ENCODE measurements at regions not wholly inside any gene's neighbourhood (a gene's known extent, or its start where the extent isn't known, plus 50 kb on each side); places are given as distances from the start of the nearest gene placed in this dataset.

DNA sequence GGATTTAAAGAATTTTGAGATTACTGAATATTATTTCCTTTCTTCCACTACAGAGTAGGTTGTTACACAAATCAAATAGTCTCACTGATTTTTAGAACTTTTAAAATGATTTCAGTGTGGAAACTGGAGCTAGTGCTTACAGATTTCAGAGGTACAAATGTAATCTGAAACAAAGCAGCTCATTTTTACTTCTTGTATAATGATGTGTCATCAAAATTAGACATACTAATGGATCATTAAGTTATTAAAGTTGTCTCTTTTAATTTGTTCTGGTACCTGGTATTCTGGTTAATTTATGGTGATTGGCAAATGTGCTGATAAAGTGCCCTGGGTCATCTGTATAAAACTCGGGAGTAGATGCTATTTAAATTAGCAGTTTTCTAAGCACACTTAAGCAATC, 1528.3 kb downstream of the RPA4 start:
- Histone ChIP-seq H3K27me3 (ENCODE audit: control insufficient read depth, insufficient read depth, low read length) (no peaks in the 10 kb centered on the region), H3K4me3 (ENCODE audit: low read depth, low read length) (no peak overlapping the region), H3K36me3 (ENCODE audit: control insufficient read depth, insufficient read depth, low read length) (no peaks in the 10 kb centered on the region)
- TF ChIP-seq, protein P1, sequence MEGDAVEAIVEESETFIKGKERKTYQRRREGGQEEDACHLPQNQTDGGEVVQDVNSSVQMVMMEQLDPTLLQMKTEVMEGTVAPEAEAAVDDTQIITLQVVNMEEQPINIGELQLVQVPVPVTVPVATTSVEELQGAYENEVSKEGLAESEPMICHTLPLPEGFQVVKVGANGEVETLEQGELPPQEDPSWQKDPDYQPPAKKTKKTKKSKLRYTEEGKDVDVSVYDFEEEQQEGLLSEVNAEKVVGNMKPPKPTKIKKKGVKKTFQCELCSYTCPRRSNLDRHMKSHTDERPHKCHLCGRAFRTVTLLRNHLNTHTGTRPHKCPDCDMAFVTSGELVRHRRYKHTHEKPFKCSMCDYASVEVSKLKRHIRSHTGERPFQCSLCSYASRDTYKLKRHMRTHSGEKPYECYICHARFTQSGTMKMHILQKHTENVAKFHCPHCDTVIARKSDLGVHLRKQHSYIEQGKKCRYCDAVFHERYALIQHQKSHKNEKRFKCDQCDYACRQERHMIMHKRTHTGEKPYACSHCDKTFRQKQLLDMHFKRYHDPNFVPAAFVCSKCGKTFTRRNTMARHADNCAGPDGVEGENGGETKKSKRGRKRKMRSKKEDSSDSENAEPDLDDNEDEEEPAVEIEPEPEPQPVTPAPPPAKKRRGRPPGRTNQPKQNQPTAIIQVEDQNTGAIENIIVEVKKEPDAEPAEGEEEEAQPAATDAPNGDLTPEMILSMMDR (IDR thresholded peaks at IDR 0.05; ENCODE audit: insufficient read depth, low read depth, low read length): no peak
- ChIA-PET POLR2A (interaction anchor here (0.6 kb wide), 1 partner anchor 142 kb away, joined by 3 read pairs; no protein-coding TSS in a partner anchor), CTCF (no interaction called here)
- DNase-seq (ENCODE audit: low read depth): no peak

- ChIA-PET CTCF (no interaction called here), POLR2A (no interaction called here)
- no peaks in the 10 kb centered on the region for H3K36me3 ChIP-seq (ENCODE audit: control insufficient read depth, insufficient read depth, low read length)
- TF ChIP-seq, protein P1 (IDR thresholded peaks at IDR 0.05; ENCODE audit: insufficient read depth, low read depth, low read length): no peak
- DNase-seq (ENCODE audit: low read depth): no peak
- no peaks in the 10 kb centered on the region for H3K27me3 ChIP-seq (ENCODE audit: control insufficient read depth, insufficient read depth, low read length)
- H3K4me3 ChIP-seq (ENCODE audit: low read depth, low read length): no peak overlapping the region
Observed at GRCh38 chrX:98422536-98422935, 1538.8 kb downstream of the RPA4 start.

GRCh38 chrX:98432413-98432812, 1548.7 kb downstream of the RPA4 start:
- CTCF ChIA-PET: no interaction called here
- Histone ChIP-seq H3K36me3 (ENCODE audit: control insufficient read depth, insufficient read depth, low read length) (no peaks in the 10 kb centered on the region), H3K27me3 (ENCODE audit: control insufficient read depth, insufficient read depth, low read length) (no peaks in the 10 kb centered on the region), H3K4me3 (ENCODE audit: low read depth, low read length) (no peak overlapping the region)
- TF ChIP-seq, protein P1 (IDR thresholded peaks at IDR 0.05; ENCODE audit: insufficient read depth, low read depth, low read length): no peak
- POLR2A ChIA-PET: no interaction called here
- DNase-seq (ENCODE audit: low read depth): no peak

GRCh38 chrX:98448524-98448923, 1564.8 kb downstream of the RPA4 start:
- ChIA-PET CTCF (no interaction called here), POLR2A (no interaction called here)
- DNase-seq (ENCODE audit: low read depth): no peak
- TF ChIP-seq, protein P1 (IDR thresholded peaks at IDR 0.05; ENCODE audit: insufficient read depth, low read depth, low read length): no peak
- Histone ChIP-seq H3K36me3 (ENCODE audit: control insufficient read depth, insufficient read depth, low read length) (no peaks in the 10 kb centered on the region), H3K27me3 (ENCODE audit: control insufficient read depth, insufficient read depth, low read length) (no peaks in the 10 kb centered on the region), H3K4me3 (ENCODE audit: low read depth, low read length) (no peak overlapping the region)

DNA sequence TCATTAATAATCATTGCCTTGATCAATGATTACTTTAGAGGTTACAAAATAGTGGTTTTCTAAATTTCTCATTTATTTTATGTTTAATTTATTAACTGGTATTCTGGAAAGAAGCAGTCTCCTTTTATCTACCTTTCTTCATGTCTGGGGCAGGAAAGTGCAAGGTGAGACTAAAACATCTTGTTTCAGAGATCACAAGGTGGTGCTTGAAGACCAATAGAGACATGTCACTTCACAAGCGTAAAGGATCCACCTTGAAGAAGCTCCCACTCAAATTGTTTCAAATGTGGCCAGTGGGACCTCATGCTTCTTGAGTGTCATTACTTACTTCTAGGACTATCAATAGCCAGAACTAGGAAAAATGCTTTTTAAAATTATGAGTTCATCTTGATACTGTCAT, 1568.7 kb downstream of the RPA4 start:
- CTCF ChIA-PET: no interaction called here
- Histone ChIP-seq H3K36me3 (ENCODE audit: control insufficient read depth, insufficient read depth, low read length) (no peaks in the 10 kb centered on the region), H3K4me3 (ENCODE audit: low read depth, low read length) (no peak overlapping the region), H3K27me3 (ENCODE audit: control insufficient read depth, insufficient read depth, low read length) (no peaks in the 10 kb centered on the region)
- no peak for DNase-seq (ENCODE audit: low read depth)
- POLR2A ChIA-PET: no interaction called here
- TF ChIP-seq, protein P1 (IDR thresholded peaks at IDR 0.05; ENCODE audit: insufficient read depth, low read depth, low read length): no peak
